ENCODE measurements at regions not wholly inside any gene's neighbourhood (a gene's known extent, or its start where the extent isn't known, plus 50 kb on each side); places are given as distances from the start of the nearest gene placed in this dataset.

- ATAC-seq (no peak), DNase-seq (no peak)
- H3K4me3 ChIP-seq, result no peak overlapping the region
- 42 to 65% (median 54%) methylated on average over 3 of the region's 3 CpGs for WGBS, 4 donors
- H3K27ac ChIP-seq, result no peak overlapping the region
- no peaks in the 10 kb centered on the region for H3K4me1 ChIP-seq
- intact Hi-C loops (cut with DNase I), result loop anchor here in 1 of 10 donors (5.0 kb wide), 1 partner anchor 198 kb away; no protein-coding TSS in a partner anchor
- H3K36me3 ChIP-seq, result no peaks in the 10 kb centered on the region
- no peaks in the 10 kb centered on the region for H3K27me3 ChIP-seq
- H3K9me3 ChIP-seq, result no peaks in the 10 kb centered on the region
- TF ChIP-seq, protein P1, sequence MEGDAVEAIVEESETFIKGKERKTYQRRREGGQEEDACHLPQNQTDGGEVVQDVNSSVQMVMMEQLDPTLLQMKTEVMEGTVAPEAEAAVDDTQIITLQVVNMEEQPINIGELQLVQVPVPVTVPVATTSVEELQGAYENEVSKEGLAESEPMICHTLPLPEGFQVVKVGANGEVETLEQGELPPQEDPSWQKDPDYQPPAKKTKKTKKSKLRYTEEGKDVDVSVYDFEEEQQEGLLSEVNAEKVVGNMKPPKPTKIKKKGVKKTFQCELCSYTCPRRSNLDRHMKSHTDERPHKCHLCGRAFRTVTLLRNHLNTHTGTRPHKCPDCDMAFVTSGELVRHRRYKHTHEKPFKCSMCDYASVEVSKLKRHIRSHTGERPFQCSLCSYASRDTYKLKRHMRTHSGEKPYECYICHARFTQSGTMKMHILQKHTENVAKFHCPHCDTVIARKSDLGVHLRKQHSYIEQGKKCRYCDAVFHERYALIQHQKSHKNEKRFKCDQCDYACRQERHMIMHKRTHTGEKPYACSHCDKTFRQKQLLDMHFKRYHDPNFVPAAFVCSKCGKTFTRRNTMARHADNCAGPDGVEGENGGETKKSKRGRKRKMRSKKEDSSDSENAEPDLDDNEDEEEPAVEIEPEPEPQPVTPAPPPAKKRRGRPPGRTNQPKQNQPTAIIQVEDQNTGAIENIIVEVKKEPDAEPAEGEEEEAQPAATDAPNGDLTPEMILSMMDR (IDR thresholded peaks at IDR 0.05), result no peak
- no peak for TF ChIP-seq POLR2A (IDR thresholded peaks at IDR 0.05)
These were observed 554.3 kb downstream of the EPHA7 start for GRCh38 chr6:92864966-92865555.

GRCh38 chr6:92849636-92850035 lies 569.7 kb downstream of the EPHA7 start:
- no peak for ATAC-seq
- Histone ChIP-seq H3K4me1 (no peaks in the 10 kb centered on the region), H3K27me3 (no peaks in the 10 kb centered on the region), H3K27ac (no peak overlapping the region), H3K4me3 (no peak overlapping the region), H3K9me3 (no peaks in the 10 kb centered on the region), H3K36me3 (no peaks in the 10 kb centered on the region)
- DNase-seq, result no peak
- intact Hi-C loops (cut with DNase I), result no loop called here
- WGBS, 4 donors, result 76 to 88% (median 80%) methylated on average over 3 of the region's 3 CpGs
- no peak for TF ChIP-seq POLR2A (IDR thresholded peaks at IDR 0.05)
- TF ChIP-seq, protein P1 (IDR thresholded peaks at IDR 0.05), result no peak

DNA sequence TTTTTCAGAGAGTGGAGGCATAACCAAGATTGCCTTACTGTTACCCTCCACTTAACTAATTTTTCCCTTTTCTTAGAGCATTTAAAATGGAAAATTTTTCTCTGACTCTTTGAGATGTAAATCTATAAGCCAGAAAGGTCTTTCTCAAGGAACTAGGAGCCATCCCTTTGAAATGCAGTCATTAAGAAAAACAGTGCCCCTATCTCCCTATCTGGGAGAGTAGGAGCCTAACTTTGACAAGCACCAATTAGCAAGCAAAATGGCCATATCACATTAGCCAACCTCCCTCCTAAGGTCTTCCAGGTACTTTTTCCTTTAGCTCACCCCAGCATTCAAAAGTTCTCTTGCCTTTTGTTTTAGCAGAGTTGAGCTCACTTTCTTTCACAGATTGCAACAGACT lies 570.5 kb downstream of the EPHA7 start:
- Histone ChIP-seq H3K27ac (no peak overlapping the region), H3K9me3 (no peaks in the 10 kb centered on the region), H3K4me3 (no peak overlapping the region), H3K27me3 (no peaks in the 10 kb centered on the region), H3K4me1 (no peaks in the 10 kb centered on the region), H3K36me3 (no peaks in the 10 kb centered on the region)
- no peak for DNase-seq
- intact Hi-C loops (cut with DNase I), result no loop called here
- no peak for ATAC-seq
- TF ChIP-seq POLR2A (IDR thresholded peaks at IDR 0.05), result no peak
- TF ChIP-seq, protein P1 (IDR thresholded peaks at IDR 0.05), result no peak

GRCh38 chr6:92848459-92848858 lies 570.9 kb downstream of the EPHA7 start:
- Histone ChIP-seq H3K4me1 (no peaks in the 10 kb centered on the region), H3K4me3 (no peak overlapping the region), H3K36me3 (no peaks in the 10 kb centered on the region), H3K27ac (no peak overlapping the region), H3K27me3 (no peaks in the 10 kb centered on the region), H3K9me3 (no peaks in the 10 kb centered on the region)
- intact Hi-C loops (cut with DNase I), result no loop called here
- 75 to 78% (median 77%) methylated on average over 4 of the region's 4 CpGs for WGBS, 4 donors
- ATAC-seq, result no peak
- TF ChIP-seq, protein P1 (IDR thresholded peaks at IDR 0.05), result no peak
- no peak for TF ChIP-seq POLR2A (IDR thresholded peaks at IDR 0.05)
- no peak for DNase-seq
